OCI-LY1 (cell line): ENCODE measurements at regions not wholly inside any gene's neighbourhood (a gene's known extent, or its start where the extent isn't known, plus 50 kb on each side); places are given as distances from the start of the nearest gene placed in this dataset.

Source experiments
- H2AFZ ChIP-seq: fragments of 200-600 bp; sonication (generic), shearing (Covaris generic); 2 replicates; pipeline ENCODE4 v1.6.0; 2014; ENCODE audit warnings: antibody characterized with exemption, mild to moderate bottlenecking, low read length
- H3F3A ChIP-seq: fragments of 200-600 bp; sonication (generic), shearing (Covaris generic); 2 replicates; pipeline ENCODE4 v1.6.0; 2014; ENCODE audit warnings: mild to moderate bottlenecking, antibody characterized with exemption, low read length, moderate library complexity; ENCODE audit not compliant: insufficient read depth
- H3K27ac ChIP-seq: fragments of 200-600 bp; sonication (generic); 2 replicates; pipeline ENCODE4 v1.5.1; 2014; ENCODE audit warnings: low read length, mixed run types, mild to moderate bottlenecking, low read depth; ENCODE audit not compliant: poor library complexity, severe bottlenecking
- H3K27me3 ChIP-seq: fragments of 200-600 bp; sonication (generic); 2 replicates; pipeline ENCODE4 v1.6.0; 2014; ENCODE audit warnings: antibody characterized with exemption, mild to moderate bottlenecking, low read length, moderate library complexity; ENCODE audit not compliant: insufficient read depth
- H3K36me3 ChIP-seq: fragments of 200-600 bp; sonication (generic); 2 replicates; pipeline ENCODE4 v1.6.1; 2014; ENCODE audit warnings: mild to moderate bottlenecking, antibody characterized with exemption, low read length, moderate library complexity, mixed read lengths; ENCODE audit not compliant: insufficient read depth
- H3K4me1 ChIP-seq: fragments of 200-600 bp; sonication (generic); 2 replicates; pipeline ENCODE4 v1.5.1; 2014; ENCODE audit warnings: mild to moderate bottlenecking, low read length, moderate library complexity; ENCODE audit not compliant: insufficient read depth, severe bottlenecking
- H3K4me2 ChIP-seq: fragments of 200-600 bp; sonication (generic), shearing (Covaris generic); 2 replicates; pipeline ENCODE4 v1.6.1; 2014; ENCODE audit warnings: low read length
- H3K4me3 ChIP-seq: fragments of 200-600 bp; sonication (generic); 2 replicates; pipeline ENCODE4 v1.5.1; 2014; ENCODE audit warnings: low read length, low read depth, mild to moderate bottlenecking, mixed read lengths; ENCODE audit not compliant: poor library complexity, severe bottlenecking
- H3K79me2 ChIP-seq: fragments of 200-600 bp; shearing (Covaris generic); 2 replicates; pipeline ENCODE4 v1.6.1; 2016; ENCODE audit warnings: mixed run types, low read length, mixed read lengths; ENCODE audit not compliant: insufficient read depth
- H3K9ac ChIP-seq: fragments of 200-600 bp; sonication (generic), shearing (Covaris generic); 2 replicates; pipeline ENCODE4 v1.6.1; 2014; ENCODE audit warnings: mild to moderate bottlenecking, low read length, mixed read lengths
- H3K9me2 ChIP-seq: fragments of 200-600 bp; sonication (generic), shearing (Covaris generic); 2 replicates; pipeline ENCODE4 v1.6.1; 2014; ENCODE audit warnings: low read depth, mild to moderate bottlenecking, low read length, mixed read lengths
- H3K9me3 ChIP-seq: fragments of 200-600 bp; shearing (Covaris generic); 2 replicates; pipeline ENCODE4 v1.6.1; 2014; ENCODE audit warnings: low read length, mixed read lengths
- H4K20me1 ChIP-seq: fragments of 200-600 bp; sonication (generic), shearing (Covaris generic); 2 replicates; pipeline ENCODE4 v1.6.0; 2016; ENCODE audit warnings: mild to moderate bottlenecking, low read length; ENCODE audit not compliant: insufficient read depth
- CTCF ChIP-seq: fragments of 200-600 bp; sonication (generic), shearing (Covaris generic); IDR thresholded peaks from 2 replicates; pipeline ENCODE4 v1.5.1; 2017; ENCODE audit warnings: mild to moderate bottlenecking, antibody characterized with exemption, low read length, moderate library complexity, mixed read lengths
- EZH2 ChIP-seq: fragments of 200-600 bp; sonication (generic), shearing (Covaris generic); IDR thresholded peaks from 2 replicates; pipeline ENCODE4 v1.8.0; 2017; ENCODE audit warnings: borderline replicate concordance, mixed run types, mild to moderate bottlenecking, antibody characterized with exemption, low read length, moderate library complexity, mixed read lengths

- Histone ChIP-seq H3K4me3 (no peak overlapping the region), H3F3A (no peaks in the 10 kb centered on the region), H3K4me2 (no peak overlapping the region), H3K4me1 (no peaks in the 10 kb centered on the region), H3K9me2 (no peaks in the 10 kb centered on the region), H3K79me2 (no peaks in the 10 kb centered on the region), H3K36me3 (no peaks in the 10 kb centered on the region), H4K20me1 (no peaks in the 10 kb centered on the region), H3K27me3 (no peaks in the 10 kb centered on the region; the same call in 1 of the 2 replicates), H3K27ac (no peak overlapping the region), H3K9me3 (no peaks in the 10 kb centered on the region), H2AFZ (no peak overlapping the region), H3K9ac (no peak overlapping the region)
- TF ChIP-seq EZH2: no peak
- TF ChIP-seq CTCF: no peak
These were observed 69.6 kb upstream of the MACF1 start for GRCh38 chr1:39134768-39135333.

GRCh38 chr1:39136638-39137037, 67.9 kb upstream of the MACF1 start:
- no peak overlapping the region for H2AFZ ChIP-seq
- no peak overlapping the region for H3K9ac ChIP-seq
- no peaks in the 10 kb centered on the region for H3K9me2 ChIP-seq
- no peaks in the 10 kb centered on the region for H3K36me3 ChIP-seq
- H3K4me1 ChIP-seq: no peaks in the 10 kb centered on the region
- H4K20me1 ChIP-seq: no peaks in the 10 kb centered on the region
- no peak overlapping the region for H3K4me2 ChIP-seq
- H3K9me3 ChIP-seq: no peaks in the 10 kb centered on the region
- H3K4me3 ChIP-seq: no peak overlapping the region
- no peak overlapping the region for H3K27ac ChIP-seq
- no peaks in the 10 kb centered on the region; the same call in 1 of the 2 replicates for H3K27me3 ChIP-seq
- TF ChIP-seq EZH2 (no peak), CTCF (no peak)
- H3F3A ChIP-seq: no peaks in the 10 kb centered on the region
- no peaks in the 10 kb centered on the region for H3K79me2 ChIP-seq

GRCh38 chr1:39139723-39140360, 64.7 kb upstream of the MACF1 start:
- Histone ChIP-seq H3K79me2 (no peaks in the 10 kb centered on the region), H2AFZ (no peak overlapping the region), H3K9me3 (no peaks in the 10 kb centered on the region), H3K27ac (no peak overlapping the region), H3F3A (no peaks in the 10 kb centered on the region), H3K9me2 (no peaks in the 10 kb centered on the region), H3K4me2 (no peak overlapping the region), H3K27me3 (no peaks in the 10 kb centered on the region; the same call in 1 of the 2 replicates), H4K20me1 (no peaks in the 10 kb centered on the region), H3K9ac (no peak overlapping the region), H3K36me3 (no peaks in the 10 kb centered on the region), H3K4me3 (no peak overlapping the region), H3K4me1 (no peaks in the 10 kb centered on the region)
- TF ChIP-seq EZH2 (no peak), CTCF (no peak)
